ENCODE measurements at regions not wholly inside any gene's neighbourhood (a gene's known extent, or its start where the extent isn't known, plus 50 kb on each side); places are given as distances from the start of the nearest gene placed in this dataset.
"Not testable (repeated sequence)": the region's sequence is repeated elsewhere in the genome, so short reads cannot be mapped to it uniquely, and the experiment has no call there.

- TF ChIP-seq, protein P1, sequence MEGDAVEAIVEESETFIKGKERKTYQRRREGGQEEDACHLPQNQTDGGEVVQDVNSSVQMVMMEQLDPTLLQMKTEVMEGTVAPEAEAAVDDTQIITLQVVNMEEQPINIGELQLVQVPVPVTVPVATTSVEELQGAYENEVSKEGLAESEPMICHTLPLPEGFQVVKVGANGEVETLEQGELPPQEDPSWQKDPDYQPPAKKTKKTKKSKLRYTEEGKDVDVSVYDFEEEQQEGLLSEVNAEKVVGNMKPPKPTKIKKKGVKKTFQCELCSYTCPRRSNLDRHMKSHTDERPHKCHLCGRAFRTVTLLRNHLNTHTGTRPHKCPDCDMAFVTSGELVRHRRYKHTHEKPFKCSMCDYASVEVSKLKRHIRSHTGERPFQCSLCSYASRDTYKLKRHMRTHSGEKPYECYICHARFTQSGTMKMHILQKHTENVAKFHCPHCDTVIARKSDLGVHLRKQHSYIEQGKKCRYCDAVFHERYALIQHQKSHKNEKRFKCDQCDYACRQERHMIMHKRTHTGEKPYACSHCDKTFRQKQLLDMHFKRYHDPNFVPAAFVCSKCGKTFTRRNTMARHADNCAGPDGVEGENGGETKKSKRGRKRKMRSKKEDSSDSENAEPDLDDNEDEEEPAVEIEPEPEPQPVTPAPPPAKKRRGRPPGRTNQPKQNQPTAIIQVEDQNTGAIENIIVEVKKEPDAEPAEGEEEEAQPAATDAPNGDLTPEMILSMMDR (optimal IDR thresholded peaks at IDR 0.05 in 1 of 3, IDR thresholded peaks at IDR 0.05 in 1 of 3, conservative IDR thresholded peaks at IDR 0.05 in 1 of 3; ENCODE audit: extremely low read depth in 1 of 3, insufficient read depth in 2 of 3, low read length in 3 of 3) = not testable (repeated sequence)
- not testable (repeated sequence) for TF ChIP-seq EZH2 (IDR thresholded peaks at IDR 0.05; ENCODE audit: low read length)
Observed at GRCh38 chr2:87330486-87330885, 308.8 kb upstream of the PLGLB1 start.
